ENCODE measurements at regions not wholly inside any gene's neighbourhood (a gene's known extent, or its start where the extent isn't known, plus 50 kb on each side); places are given as distances from the start of the nearest gene placed in this dataset.

GRCh38 chr5:2996248-2996647 lies 244.8 kb upstream of the IRX2 start:
- no peak for DNase-seq
- H3K36me3 Mint-ChIP-seq (ENCODE audit: unreplicated experiment) = no peaks in the 10 kb centered on the region
- peaks cover 29% of the 10 kb centered on the region for H3K4me1 Mint-ChIP-seq (ENCODE audit: low read depth, unreplicated experiment)
- no peak overlapping the region for H3K27ac Mint-ChIP-seq (ENCODE audit: unreplicated experiment)
- H3K27me3 Mint-ChIP-seq (ENCODE audit: unreplicated experiment) = peaks cover 2% of the 10 kb centered on the region
- no peak for TF ChIP-seq CTCF (IDR thresholded peaks at IDR 0.05; ENCODE audit: partially characterized antibody, unreplicated experiment)
- H3K4me3 Mint-ChIP-seq (ENCODE audit: unreplicated experiment) = no peak overlapping the region
- H3K9me3 Mint-ChIP-seq (ENCODE audit: unreplicated experiment) = peaks cover 5% of the 10 kb centered on the region

- no peak for DNase-seq
- Mint-ChIP-seq H3K27ac (ENCODE audit: unreplicated experiment) (no peak overlapping the region), H3K9me3 (ENCODE audit: unreplicated experiment) (peaks cover 5% of the 10 kb centered on the region), H3K4me3 (ENCODE audit: unreplicated experiment) (no peak overlapping the region), H3K27me3 (ENCODE audit: unreplicated experiment) (peaks cover 2% of the 10 kb centered on the region), H3K36me3 (ENCODE audit: unreplicated experiment) (no peaks in the 10 kb centered on the region), H3K4me1 (ENCODE audit: low read depth, unreplicated experiment) (peaks cover 29% of the 10 kb centered on the region)
- no peak for TF ChIP-seq CTCF (IDR thresholded peaks at IDR 0.05; ENCODE audit: partially characterized antibody, unreplicated experiment)
These were observed 244.2 kb upstream of the IRX2 start for GRCh38 chr5:2995667-2996066.

GRCh38 chr5:2995035-2995434 lies 243.6 kb upstream of the IRX2 start:
- H3K9me3 Mint-ChIP-seq (ENCODE audit: unreplicated experiment) = peaks cover 5% of the 10 kb centered on the region
- no peak overlapping the region for H3K27ac Mint-ChIP-seq (ENCODE audit: unreplicated experiment)
- H3K4me3 Mint-ChIP-seq (ENCODE audit: unreplicated experiment) = no peak overlapping the region
- DNase-seq = no peak
- H3K4me1 Mint-ChIP-seq (ENCODE audit: low read depth, unreplicated experiment) = peaks cover 31% of the 10 kb centered on the region
- peaks cover 2% of the 10 kb centered on the region for H3K27me3 Mint-ChIP-seq (ENCODE audit: unreplicated experiment)
- no peak for TF ChIP-seq CTCF (IDR thresholded peaks at IDR 0.05; ENCODE audit: partially characterized antibody, unreplicated experiment)
- no peaks in the 10 kb centered on the region for H3K36me3 Mint-ChIP-seq (ENCODE audit: unreplicated experiment)

GRCh38 chr5:2993771-2994170 lies 242.3 kb upstream of the IRX2 start:
- no peaks in the 10 kb centered on the region for H3K36me3 Mint-ChIP-seq (ENCODE audit: unreplicated experiment)
- no peak for DNase-seq
- peaks cover 5% of the 10 kb centered on the region for H3K9me3 Mint-ChIP-seq (ENCODE audit: unreplicated experiment)
- TF ChIP-seq CTCF (IDR thresholded peaks at IDR 0.05; ENCODE audit: partially characterized antibody, unreplicated experiment) = no peak
- no peak overlapping the region for H3K27ac Mint-ChIP-seq (ENCODE audit: unreplicated experiment)
- H3K4me3 Mint-ChIP-seq (ENCODE audit: unreplicated experiment) = no peak overlapping the region
- peaks cover 29% of the 10 kb centered on the region for H3K4me1 Mint-ChIP-seq (ENCODE audit: low read depth, unreplicated experiment)
- peaks cover 5% of the 10 kb centered on the region for H3K27me3 Mint-ChIP-seq (ENCODE audit: unreplicated experiment)

GRCh38 chr5:2993301-2993700 lies 241.8 kb upstream of the IRX2 start:
- Mint-ChIP-seq H3K9me3 (ENCODE audit: unreplicated experiment) (peaks cover 5% of the 10 kb centered on the region), H3K4me1 (ENCODE audit: low read depth, unreplicated experiment) (peaks cover 25% of the 10 kb centered on the region), H3K4me3 (ENCODE audit: unreplicated experiment) (no peak overlapping the region), H3K27me3 (ENCODE audit: unreplicated experiment) (peaks cover 5% of the 10 kb centered on the region), H3K36me3 (ENCODE audit: unreplicated experiment) (no peaks in the 10 kb centered on the region), H3K27ac (ENCODE audit: unreplicated experiment) (no peak overlapping the region)
- DNase-seq = no peak
- TF ChIP-seq CTCF (IDR thresholded peaks at IDR 0.05; ENCODE audit: partially characterized antibody, unreplicated experiment) = no peak

Measured in glutamatergic neuron (in vitro differentiated cells).